Thymus (tissue), 11 donors: ENCODE measurements at regions not wholly inside any gene's neighbourhood (a gene's known extent, or its start where the extent isn't known, plus 50 kb on each side); places are given as distances from the start of the nearest gene placed in this dataset.

Experiments
- DNase-seq, 9 donors: peaks; one replicate each; pipeline ENCODE4 v3.0.0-alpha.2; 2013; ENCODE audit warnings: low spot score in 9 of 9, low read depth in 6 of 9, missing footprints in 1 of 9
- H3K27ac ChIP-seq, 2 donors: one replicate each; pipeline ENCODE4 v1.5.1; 2013; ENCODE audit warnings: control low read depth in 1 of 2, low read depth in 1 of 2, low read length in 1 of 2, mild to moderate bottlenecking in 1 of 2, moderate library complexity in 1 of 2
- H3K27me3 ChIP-seq, 2 donors: one replicate each; pipeline ENCODE4 v1.5.1; 2013; ENCODE audit warnings: low read length in 1 of 2; ENCODE audit not compliant: control insufficient read depth in 2 of 2, insufficient read depth in 1 of 2
- H3K36me3 ChIP-seq, 2 donors: one replicate each; pipeline ENCODE4 v1.5.1; 2013; ENCODE audit warnings: low read length in 1 of 2, mild to moderate bottlenecking in 1 of 2, moderate library complexity in 1 of 2; ENCODE audit not compliant: control insufficient read depth in 2 of 2, insufficient read depth in 2 of 2
- H3K4me1 ChIP-seq, 2 donors: one replicate each; pipeline ENCODE4 v1.5.1; 2013; ENCODE audit warnings: low read length in 2 of 2; ENCODE audit not compliant: control insufficient read depth in 2 of 2, insufficient read depth in 2 of 2
- H3K4me3 ChIP-seq, 2 donors: one replicate each; pipeline ENCODE4 v1.5.1; 2013; ENCODE audit warnings: low read length in 2 of 2, control low read depth in 1 of 2, mild to moderate bottlenecking in 1 of 2
- H3K9me3 ChIP-seq, 2 donors: one replicate each; pipeline ENCODE4 v1.5.1; 2013; ENCODE audit warnings: low read length in 1 of 2, mild to moderate bottlenecking in 1 of 2; ENCODE audit not compliant: control insufficient read depth in 2 of 2, insufficient read depth in 1 of 2
- WGBS: extraction: QIAGEN DNeasy Blood & Tissue Kit; methylation state at CpG from one replicate; pipeline ENCODE4 v1.1.7; 2013; 5-methylcytosine and 5-hydroxymethylcytosine counted together
- donor health status: healthy.

- H3K4me1 ChIP-seq, result no peaks in the 10 kb centered on the region
- no peaks in the 10 kb centered on the region for H3K27me3 ChIP-seq
- no peak overlapping the region for H3K4me3 ChIP-seq
- 88% methylated on average over 5 of the region's 5 CpGs for WGBS
- H3K9me3 ChIP-seq, result no peaks in the 10 kb centered on the region
- H3K27ac ChIP-seq, result no peak overlapping the region
- no peak for DNase-seq
- no peaks in the 10 kb centered on the region for H3K36me3 ChIP-seq
These were observed 135.6 kb upstream of the CST7 start for GRCh38 chr20:24813496-24813895.

GRCh38 chr20:24813936-24814335 lies 135.1 kb upstream of the CST7 start:
- no peaks in the 10 kb centered on the region for H3K27me3 ChIP-seq
- DNase-seq, result no peak
- H3K27ac ChIP-seq, result no peak overlapping the region
- no peaks in the 10 kb centered on the region for H3K9me3 ChIP-seq
- no peaks in the 10 kb centered on the region for H3K36me3 ChIP-seq
- H3K4me3 ChIP-seq, result no peak overlapping the region
- 89% methylated on average over 6 of the region's 6 CpGs for WGBS
- no peaks in the 10 kb centered on the region for H3K4me1 ChIP-seq

GRCh38 chr20:24814556-24815195 lies 134.4 kb upstream of the CST7 start:
- no peak overlapping the region for H3K4me3 ChIP-seq
- no peaks in the 10 kb centered on the region for H3K9me3 ChIP-seq
- no peaks in the 10 kb centered on the region for H3K36me3 ChIP-seq
- no peak for DNase-seq
- no peaks in the 10 kb centered on the region for H3K4me1 ChIP-seq
- no peaks in the 10 kb centered on the region for H3K27me3 ChIP-seq
- no peak overlapping the region for H3K27ac ChIP-seq
- WGBS, result 94% methylated on average over 9 of the region's 9 CpGs

DNA sequence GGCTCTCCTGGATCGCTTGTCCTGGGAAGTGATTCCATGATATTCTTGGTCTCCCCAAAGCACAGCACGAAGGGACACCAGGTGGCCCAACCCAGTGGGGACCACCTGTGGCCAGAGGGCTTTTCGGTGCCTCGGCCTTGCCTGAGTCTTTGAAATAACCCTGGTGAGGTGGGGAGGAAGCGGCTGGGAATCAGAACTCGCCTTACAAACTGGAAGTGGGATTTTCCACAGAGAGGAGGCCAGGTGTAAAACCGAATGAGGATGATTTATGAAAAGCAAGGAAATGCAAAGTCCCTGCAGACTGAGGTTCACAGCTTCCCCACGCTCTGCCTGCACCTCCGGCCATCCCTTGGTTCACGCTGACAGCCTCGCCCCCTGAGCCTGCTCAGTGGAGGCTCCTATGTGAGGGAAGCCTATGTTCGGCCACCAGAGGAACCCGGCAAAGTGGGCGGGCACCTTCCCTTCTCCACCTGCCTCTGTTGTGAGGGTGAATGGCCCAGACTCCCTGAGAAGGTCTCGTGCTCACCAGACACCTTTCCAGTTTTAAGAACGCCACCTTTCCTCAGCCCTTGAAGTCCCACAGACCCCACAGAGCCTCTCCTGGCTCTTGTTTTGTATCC lies 133.8 kb upstream of the CST7 start:
- Histone ChIP-seq H3K4me1 (no peaks in the 10 kb centered on the region), H3K27ac (no peak overlapping the region), H3K9me3 (no peaks in the 10 kb centered on the region), H3K36me3 (no peaks in the 10 kb centered on the region), H3K4me3 (no peak overlapping the region), H3K27me3 (no peaks in the 10 kb centered on the region)
- WGBS, result 96% methylated on average over 16 of the region's 16 CpGs
- DNase-seq, result no peak

GRCh38 chr20:24815931-24816330 lies 133.1 kb upstream of the CST7 start:
- no peaks in the 10 kb centered on the region for H3K4me1 ChIP-seq
- H3K27me3 ChIP-seq, result no peaks in the 10 kb centered on the region
- H3K36me3 ChIP-seq, result no peaks in the 10 kb centered on the region
- WGBS, result 97% methylated on average over 17 of the region's 17 CpGs
- no peak overlapping the region for H3K27ac ChIP-seq
- no peak overlapping the region for H3K4me3 ChIP-seq
- DNase-seq, result no peak
- H3K9me3 ChIP-seq, result no peaks in the 10 kb centered on the region

DNA sequence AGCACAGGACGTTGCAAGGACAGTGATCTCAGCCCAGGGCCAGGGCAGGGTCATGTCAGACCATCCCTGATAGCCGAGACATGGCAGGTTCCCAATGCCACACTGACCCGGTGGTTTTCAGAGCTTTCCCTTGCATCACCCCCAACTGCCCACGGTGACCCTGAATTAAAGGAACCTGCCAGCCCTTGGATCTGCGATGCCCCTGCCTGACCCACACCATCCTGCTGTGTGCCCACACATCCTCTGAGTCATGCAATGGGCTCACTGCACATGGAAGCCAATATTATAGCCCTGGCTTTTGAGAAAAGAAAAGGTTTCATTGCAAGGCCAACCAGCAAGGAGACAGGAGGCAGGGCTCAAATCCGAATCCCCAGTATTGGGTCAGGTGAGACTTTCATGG lies 132.6 kb upstream of the CST7 start:
- no peak overlapping the region for H3K4me3 ChIP-seq
- no peaks in the 10 kb centered on the region for H3K4me1 ChIP-seq
- no peaks in the 10 kb centered on the region for H3K9me3 ChIP-seq
- no peaks in the 10 kb centered on the region for H3K27me3 ChIP-seq
- H3K27ac ChIP-seq, result no peak overlapping the region
- no peaks in the 10 kb centered on the region for H3K36me3 ChIP-seq
- 91% methylated on average over 6 of the region's 6 CpGs for WGBS
- DNase-seq, result no peak

GRCh38 chr20:24816907-24817306 lies 132.2 kb upstream of the CST7 start:
- DNase-seq, result no peak
- no peak overlapping the region for H3K27ac ChIP-seq
- WGBS, result 50% methylated on average over 4 of the region's 4 CpGs

DNA sequence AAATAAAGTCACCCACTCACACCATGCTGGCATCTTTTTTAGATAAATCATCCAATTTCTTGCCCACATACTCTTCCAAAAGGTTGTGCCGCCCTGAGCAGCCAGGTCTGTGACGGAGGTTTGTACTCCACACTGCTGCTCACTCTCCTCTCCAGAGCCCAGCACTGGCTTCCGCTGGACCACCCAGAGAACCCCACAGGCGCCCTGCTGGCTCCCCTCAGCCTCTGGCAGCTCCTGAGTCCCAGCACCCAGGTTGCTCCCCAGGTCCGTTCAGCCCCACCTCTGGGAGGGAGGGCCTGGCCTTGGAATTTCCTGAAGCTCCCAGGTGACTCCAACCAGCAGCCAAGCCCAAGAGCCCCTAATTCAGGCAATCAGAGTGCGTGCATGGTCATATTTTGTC lies 131.7 kb upstream of the CST7 start:
- Histone ChIP-seq H3K27me3 (no peaks in the 10 kb centered on the region), H3K4me3 (no peak overlapping the region), H3K4me1 (no peaks in the 10 kb centered on the region), H3K9me3 (no peaks in the 10 kb centered on the region), H3K36me3 (no peaks in the 10 kb centered on the region), H3K27ac (no peak overlapping the region)
- WGBS, result 99% methylated on average over 6 of the region's 6 CpGs
- no peak for DNase-seq

More at GRCh38 chr20:24816907-24817306, 132.2 kb upstream of the CST7 start:
- Histone ChIP-seq H3K9me3 (no peaks in the 10 kb centered on the region), H3K27me3 (no peaks in the 10 kb centered on the region), H3K4me1 (no peaks in the 10 kb centered on the region), H3K36me3 (no peaks in the 10 kb centered on the region), H3K4me3 (no peak overlapping the region)

- no peaks in the 10 kb centered on the region for H3K36me3 ChIP-seq
- DNase-seq, result no peak
- H3K27ac ChIP-seq, result no peak overlapping the region
- H3K27me3 ChIP-seq, result no peaks in the 10 kb centered on the region
- no peaks in the 10 kb centered on the region for H3K4me1 ChIP-seq
- no peaks in the 10 kb centered on the region for H3K9me3 ChIP-seq
- no peak overlapping the region for H3K4me3 ChIP-seq
- WGBS, result 94% methylated on average over 5 of the region's 5 CpGs
These were observed 131.0 kb upstream of the CST7 start for GRCh38 chr20:24818056-24818455.
